ENCODE measurements at regions not wholly inside any gene's neighbourhood (a gene's known extent, or its start where the extent isn't known, plus 50 kb on each side); places are given as distances from the start of the nearest gene placed in this dataset.

GRCh38 chr20:11772226-11772730 lies 145.4 kb upstream of the BTBD3 start:
- DNase-seq (ENCODE audit: low read depth in 2 of 2), result no peak

GRCh38 chr20:11776687-11777086 lies 141.0 kb upstream of the BTBD3 start:
- no peak for DNase-seq (ENCODE audit: low read depth in 2 of 2)

GRCh38 chr20:11777387-11778205 lies 140.1 kb upstream of the BTBD3 start:
- no peak for DNase-seq (ENCODE audit: low read depth in 2 of 2)

GRCh38 chr20:11778206-11778570 lies 139.5 kb upstream of the BTBD3 start:
- DNase-seq (ENCODE audit: low read depth in 2 of 2), result no peak

GRCh38 chr20:11780765-11781369 lies 136.8 kb upstream of the BTBD3 start:
- DNase-seq (ENCODE audit: low read depth in 2 of 2), result no peak

- no peak for DNase-seq (ENCODE audit: low read depth in 2 of 2)
Measured at GRCh38 chr20:11783102-11783850, 134.4 kb upstream of the BTBD3 start.

- DNase-seq (ENCODE audit: low read depth in 2 of 2), result no peak
Measured at GRCh38 chr20:11785885-11786507, 131.7 kb upstream of the BTBD3 start.

GRCh38 chr20:11790046-11790445 lies 127.6 kb upstream of the BTBD3 start:
- no peak for DNase-seq (ENCODE audit: low read depth in 2 of 2)

GRCh38 chr20:11791316-11791715 lies 126.4 kb upstream of the BTBD3 start:
- DNase-seq (ENCODE audit: low read depth in 2 of 2), result no peak

GRCh38 chr20:11791835-11792567 lies 125.7 kb upstream of the BTBD3 start:
- DNase-seq (ENCODE audit: low read depth in 2 of 2), result no peak

- no peak for DNase-seq (ENCODE audit: low read depth in 2 of 2)
Measured at GRCh38 chr20:11792568-11792953, 125.1 kb upstream of the BTBD3 start.

- no peak for DNase-seq (ENCODE audit: low read depth in 2 of 2)
Measured at GRCh38 chr20:11794525-11794924, 123.2 kb upstream of the BTBD3 start.

- no peak for DNase-seq (ENCODE audit: low read depth in 2 of 2)
Measured at GRCh38 chr20:11795071-11795615, 122.5 kb upstream of the BTBD3 start.

- no peak for DNase-seq (ENCODE audit: low read depth in 2 of 2)
Measured at GRCh38 chr20:11796026-11796425, 121.7 kb upstream of the BTBD3 start.

GRCh38 chr20:11797156-11797555 lies 120.5 kb upstream of the BTBD3 start:
- no peak for DNase-seq (ENCODE audit: low read depth in 2 of 2)

- no peak for DNase-seq (ENCODE audit: low read depth in 2 of 2)
Measured at GRCh38 chr20:11799281-11799684, 118.4 kb upstream of the BTBD3 start.

- DNase-seq (ENCODE audit: low read depth in 2 of 2), result no peak
Measured at GRCh38 chr20:11807054-11808048, 110.3 kb upstream of the BTBD3 start.

- DNase-seq (ENCODE audit: low read depth in 2 of 2), result no peak
Measured at GRCh38 chr20:11808841-11809240, 108.9 kb upstream of the BTBD3 start.

- no peak for DNase-seq (ENCODE audit: low read depth in 2 of 2)
Measured at GRCh38 chr20:11810311-11811083, 107.2 kb upstream of the BTBD3 start.
